ENCODE measurements at regions not wholly inside any gene's neighbourhood (a gene's known extent, or its start where the extent isn't known, plus 50 kb on each side); places are given as distances from the start of the nearest gene placed in this dataset.

DNA sequence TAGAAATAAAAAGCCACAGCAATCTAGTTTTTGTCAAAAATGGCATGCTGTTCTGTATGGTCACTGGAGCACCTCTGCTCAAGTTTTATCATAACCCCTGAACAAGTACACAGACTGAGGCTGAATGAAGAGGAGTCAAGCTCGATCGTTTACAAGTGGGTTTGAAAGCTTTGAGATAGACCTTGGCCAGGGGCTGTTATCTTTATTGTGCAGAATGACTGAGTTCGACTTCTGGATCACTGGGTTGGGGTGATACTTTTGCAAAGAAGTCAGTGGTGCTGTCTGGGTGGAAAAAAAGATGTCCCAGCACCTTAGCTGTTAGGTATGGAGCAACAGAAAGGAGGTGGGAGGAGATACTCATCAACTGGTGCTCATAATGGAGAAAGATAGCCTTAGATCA lies 446.0 kb downstream of the HACE1 start:
- H3K27ac ChIP-seq (ENCODE audit: low read depth in 2 of 2, low read length in 2 of 2): no peak overlapping the region
- H3K36me3 ChIP-seq (ENCODE audit: control insufficient read depth in 2 of 3, insufficient read depth in 3 of 3, low read length in 3 of 3): no peaks in the 10 kb centered on the region
- TF ChIP-seq, protein P1, sequence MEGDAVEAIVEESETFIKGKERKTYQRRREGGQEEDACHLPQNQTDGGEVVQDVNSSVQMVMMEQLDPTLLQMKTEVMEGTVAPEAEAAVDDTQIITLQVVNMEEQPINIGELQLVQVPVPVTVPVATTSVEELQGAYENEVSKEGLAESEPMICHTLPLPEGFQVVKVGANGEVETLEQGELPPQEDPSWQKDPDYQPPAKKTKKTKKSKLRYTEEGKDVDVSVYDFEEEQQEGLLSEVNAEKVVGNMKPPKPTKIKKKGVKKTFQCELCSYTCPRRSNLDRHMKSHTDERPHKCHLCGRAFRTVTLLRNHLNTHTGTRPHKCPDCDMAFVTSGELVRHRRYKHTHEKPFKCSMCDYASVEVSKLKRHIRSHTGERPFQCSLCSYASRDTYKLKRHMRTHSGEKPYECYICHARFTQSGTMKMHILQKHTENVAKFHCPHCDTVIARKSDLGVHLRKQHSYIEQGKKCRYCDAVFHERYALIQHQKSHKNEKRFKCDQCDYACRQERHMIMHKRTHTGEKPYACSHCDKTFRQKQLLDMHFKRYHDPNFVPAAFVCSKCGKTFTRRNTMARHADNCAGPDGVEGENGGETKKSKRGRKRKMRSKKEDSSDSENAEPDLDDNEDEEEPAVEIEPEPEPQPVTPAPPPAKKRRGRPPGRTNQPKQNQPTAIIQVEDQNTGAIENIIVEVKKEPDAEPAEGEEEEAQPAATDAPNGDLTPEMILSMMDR (IDR thresholded peaks at IDR 0.05; ENCODE audit: borderline replicate concordance, extremely low read depth, insufficient read depth): no peak
- intact Hi-C loops (cut with DNase I): no loop called here
- H3K27me3 ChIP-seq (ENCODE audit: control insufficient read depth, insufficient read depth, low read length): no peaks in the 10 kb centered on the region
- FAIRE-seq (no peak), DNase-seq (no peak)
- no peak overlapping the region for H3K4me3 ChIP-seq (ENCODE audit: low read length in 3 of 3)
- H3K4me1 ChIP-seq (ENCODE audit: control insufficient read depth in 2 of 3, insufficient read depth in 2 of 3, low read depth in 1 of 3, low read length in 3 of 3): peaks cover 0 to 2% (median 0%) of the 10 kb centered on the region in 3 donors
- no peak overlapping the region for H3K9ac ChIP-seq (ENCODE audit: low read length in 3 of 3)
- no peaks in the 10 kb centered on the region for H3K9me3 ChIP-seq (ENCODE audit: control insufficient read depth in 2 of 3, insufficient read depth in 1 of 3, low read length in 3 of 3)

DNA sequence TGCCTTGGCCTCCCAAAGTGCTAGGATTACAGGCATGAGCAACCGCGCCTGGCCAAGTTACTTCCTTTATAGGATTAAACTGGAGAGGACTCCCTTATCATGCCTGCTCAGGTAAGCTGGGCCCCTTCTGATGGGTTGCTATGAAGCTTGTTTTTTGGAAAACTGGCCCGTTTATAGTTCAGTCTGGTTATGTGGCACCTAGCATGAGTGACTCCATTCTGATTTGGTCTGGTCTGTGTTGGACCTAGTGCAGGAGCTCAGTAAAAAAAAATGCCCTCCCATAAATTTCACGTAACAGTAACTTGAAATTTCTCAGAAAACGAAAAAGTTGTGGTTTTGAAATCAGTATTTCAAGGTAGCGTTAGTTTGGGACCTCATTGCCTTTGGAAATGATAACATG lies 448.4 kb downstream of the HACE1 start:
- FAIRE-seq (no peak), DNase-seq (no peak)
- TF ChIP-seq, protein P1 (IDR thresholded peaks at IDR 0.05; ENCODE audit: borderline replicate concordance, extremely low read depth, insufficient read depth): no peak
- Histone ChIP-seq H3K9ac (ENCODE audit: low read length in 3 of 3) (no peak overlapping the region), H3K4me3 (ENCODE audit: low read length in 3 of 3) (no peak overlapping the region), H3K27me3 (ENCODE audit: control insufficient read depth, insufficient read depth, low read length) (no peaks in the 10 kb centered on the region), H3K4me1 (ENCODE audit: control insufficient read depth in 2 of 3, insufficient read depth in 2 of 3, low read depth in 1 of 3, low read length in 3 of 3) (peaks cover 0 to 2% (median 0%) of the 10 kb centered on the region in 3 donors), H3K36me3 (ENCODE audit: control insufficient read depth in 2 of 3, insufficient read depth in 3 of 3, low read length in 3 of 3) (no peaks in the 10 kb centered on the region), H3K9me3 (ENCODE audit: control insufficient read depth in 2 of 3, insufficient read depth in 1 of 3, low read length in 3 of 3) (no peaks in the 10 kb centered on the region), H3K27ac (ENCODE audit: low read depth in 2 of 2, low read length in 2 of 2) (no peak overlapping the region)
- intact Hi-C loops (cut with DNase I): no loop called here

DNA sequence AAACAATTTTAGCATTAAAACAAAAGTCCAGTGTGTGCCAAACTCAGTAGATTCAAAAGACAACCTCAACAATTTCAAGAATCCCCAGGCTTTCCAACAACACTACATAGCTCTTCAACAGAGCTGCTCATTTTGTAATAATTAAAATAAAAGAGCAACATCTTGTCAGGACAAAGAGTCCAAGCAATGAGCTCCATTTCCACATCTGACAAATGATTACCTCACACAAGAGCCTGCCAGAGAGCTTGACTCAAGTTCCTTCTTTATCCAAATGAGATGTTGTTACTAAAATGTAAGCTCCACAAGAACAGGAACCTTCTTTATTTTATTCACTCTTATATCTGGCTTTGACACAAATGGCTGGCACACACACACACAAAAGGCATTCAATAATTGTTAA lies 449.8 kb downstream of the HACE1 start:
- Histone ChIP-seq H3K9me3 (ENCODE audit: control insufficient read depth in 2 of 3, insufficient read depth in 1 of 3, low read length in 3 of 3) (no peaks in the 10 kb centered on the region), H3K27ac (ENCODE audit: low read depth in 2 of 2, low read length in 2 of 2) (no peak overlapping the region), H3K9ac (ENCODE audit: low read length in 3 of 3) (no peak overlapping the region), H3K4me1 (ENCODE audit: control insufficient read depth in 2 of 3, insufficient read depth in 2 of 3, low read depth in 1 of 3, low read length in 3 of 3) (peaks cover 0 to 2% (median 0%) of the 10 kb centered on the region in 3 donors), H3K36me3 (ENCODE audit: control insufficient read depth in 2 of 3, insufficient read depth in 3 of 3, low read length in 3 of 3) (no peaks in the 10 kb centered on the region), H3K27me3 (ENCODE audit: control insufficient read depth, insufficient read depth, low read length) (no peaks in the 10 kb centered on the region), H3K4me3 (ENCODE audit: low read length in 3 of 3) (no peak overlapping the region)
- TF ChIP-seq, protein P1 (IDR thresholded peaks at IDR 0.05; ENCODE audit: borderline replicate concordance, extremely low read depth, insufficient read depth): no peak
- intact Hi-C loops (cut with DNase I): no loop called here
- DNase-seq (no peak), FAIRE-seq (no peak)

DNA sequence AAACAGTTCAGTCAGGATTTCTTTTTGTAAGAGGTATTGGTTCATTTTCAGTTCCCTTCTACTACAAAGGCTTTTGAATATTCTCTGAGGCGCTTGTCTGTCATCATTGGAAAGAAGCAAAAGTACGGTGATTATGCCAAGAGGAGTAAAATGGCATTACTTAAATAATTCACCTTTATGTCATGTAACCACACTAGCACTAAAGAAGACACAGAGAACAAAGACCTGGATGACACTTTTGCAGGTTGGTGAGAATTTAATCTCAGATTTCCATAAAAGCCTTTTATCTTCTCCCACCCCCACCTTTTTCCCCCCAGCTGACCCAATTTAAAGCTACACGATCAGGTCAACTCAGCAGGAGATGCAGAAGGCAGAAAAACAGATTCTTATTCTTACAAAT lies 451.8 kb downstream of the HACE1 start:
- TF ChIP-seq, protein P1 (IDR thresholded peaks at IDR 0.05; ENCODE audit: borderline replicate concordance, extremely low read depth, insufficient read depth): no peak
- FAIRE-seq (no peak), DNase-seq (no peak)
- Histone ChIP-seq H3K27me3 (ENCODE audit: control insufficient read depth, insufficient read depth, low read length) (no peaks in the 10 kb centered on the region), H3K9me3 (ENCODE audit: control insufficient read depth in 2 of 3, insufficient read depth in 1 of 3, low read length in 3 of 3) (no peaks in the 10 kb centered on the region), H3K4me3 (ENCODE audit: low read length in 3 of 3) (no peak overlapping the region), H3K4me1 (ENCODE audit: control insufficient read depth in 2 of 3, insufficient read depth in 2 of 3, low read depth in 1 of 3, low read length in 3 of 3) (peaks cover 0 to 2% (median 0%) of the 10 kb centered on the region in 3 donors), H3K36me3 (ENCODE audit: control insufficient read depth in 2 of 3, insufficient read depth in 3 of 3, low read length in 3 of 3) (no peaks in the 10 kb centered on the region), H3K27ac (ENCODE audit: low read depth in 2 of 2, low read length in 2 of 2) (no peak overlapping the region), H3K9ac (ENCODE audit: low read length in 3 of 3) (no peak overlapping the region)
- intact Hi-C loops (cut with DNase I): no loop called here
